GM18508 (cell line): ENCODE measurements at regions not wholly inside any gene's neighbourhood (a gene's known extent, or its start where the extent isn't known, plus 50 kb on each side); places are given as distances from the start of the nearest gene placed in this dataset.

Experiments
- ATAC-seq: cut with Tn5 transposase; IDR thresholded peaks from one replicate; pipeline ENCODE4 v1.9.1; 2021; ENCODE audit warnings: moderate number of reproducible peaks; ENCODE audit not compliant: insufficient read depth, unreplicated experiment

DNA sequence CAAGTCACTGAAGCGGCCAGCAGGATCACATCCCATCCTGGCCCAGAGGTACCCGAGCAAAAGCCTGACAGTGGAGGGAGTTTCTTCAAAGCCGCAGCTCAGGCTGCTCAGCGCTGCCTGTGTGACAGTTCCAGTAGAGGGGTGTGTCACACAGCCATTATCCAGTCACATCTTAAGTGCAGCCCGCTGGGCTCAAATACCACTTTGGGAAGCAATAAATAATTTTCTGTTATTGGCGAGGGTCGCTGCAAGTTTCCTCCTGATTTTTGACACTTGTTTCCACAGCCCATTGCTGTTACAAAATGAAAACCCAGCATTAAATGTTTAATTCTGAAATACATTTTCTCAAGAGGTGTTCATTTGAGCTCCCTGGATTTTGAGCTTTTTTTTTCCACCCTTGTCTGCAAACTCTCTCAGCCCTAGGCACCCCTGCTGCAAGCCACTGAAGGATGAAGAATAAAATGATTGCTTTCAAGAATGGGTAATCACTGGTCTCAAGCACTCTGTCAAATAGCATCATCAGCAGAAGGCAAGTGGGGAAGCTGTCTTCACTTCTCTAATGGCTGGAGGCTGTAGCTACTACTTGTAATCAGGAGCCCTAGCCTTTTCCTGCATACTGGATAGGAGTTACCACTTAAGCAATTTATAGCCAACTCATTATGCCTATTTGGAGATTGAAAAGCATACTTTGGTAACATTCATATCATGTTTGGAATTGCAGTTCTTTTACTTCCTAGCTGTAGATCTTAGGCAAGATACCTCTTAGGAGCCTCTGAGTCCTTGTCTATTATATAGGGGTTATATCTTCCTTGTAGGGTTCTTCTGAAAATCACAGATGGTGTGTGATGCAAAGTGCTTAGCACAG lies 373.7 kb downstream of the METTL15 start:
- no peak for ATAC-seq

DNA sequence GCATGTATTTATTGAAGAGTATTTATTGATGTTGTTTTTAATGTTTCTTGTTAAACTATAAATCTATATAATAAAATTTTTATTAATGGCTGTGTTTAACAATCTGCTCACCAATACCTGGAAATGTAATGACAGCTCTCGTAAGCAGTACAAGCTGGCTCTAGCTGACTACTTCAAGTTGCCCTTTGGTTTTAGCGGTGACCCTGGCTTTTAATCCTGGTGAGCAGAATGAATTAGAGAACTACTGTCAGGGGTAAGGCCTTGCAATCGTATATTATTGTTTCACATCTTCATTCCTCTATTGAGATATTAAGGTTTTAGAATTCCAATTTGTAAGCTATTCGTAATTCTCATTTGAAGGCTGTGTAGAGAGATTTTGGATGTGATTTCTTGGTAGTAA lies 372.2 kb downstream of the METTL15 start:
- ATAC-seq = no peak

DNA sequence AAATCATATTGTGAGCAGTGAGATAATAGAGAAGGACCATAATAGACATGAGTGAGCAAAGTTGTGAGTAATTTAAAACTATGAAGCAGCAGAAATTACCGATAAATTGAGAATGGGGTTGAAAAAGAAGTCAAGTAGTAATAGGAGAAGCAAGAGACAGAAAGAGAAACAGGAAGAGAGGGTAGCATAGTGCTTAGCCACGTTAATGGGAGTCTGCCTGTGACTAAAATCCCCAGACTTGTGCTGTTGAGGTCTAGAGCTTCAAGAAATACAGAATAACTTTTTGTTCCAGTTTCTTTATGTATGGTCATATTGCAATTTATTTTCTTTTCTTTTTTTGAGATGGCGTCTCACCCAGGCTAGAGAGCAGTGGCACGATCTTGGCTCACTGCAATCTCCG lies 368.7 kb downstream of the METTL15 start:
- ATAC-seq = no peak

DNA sequence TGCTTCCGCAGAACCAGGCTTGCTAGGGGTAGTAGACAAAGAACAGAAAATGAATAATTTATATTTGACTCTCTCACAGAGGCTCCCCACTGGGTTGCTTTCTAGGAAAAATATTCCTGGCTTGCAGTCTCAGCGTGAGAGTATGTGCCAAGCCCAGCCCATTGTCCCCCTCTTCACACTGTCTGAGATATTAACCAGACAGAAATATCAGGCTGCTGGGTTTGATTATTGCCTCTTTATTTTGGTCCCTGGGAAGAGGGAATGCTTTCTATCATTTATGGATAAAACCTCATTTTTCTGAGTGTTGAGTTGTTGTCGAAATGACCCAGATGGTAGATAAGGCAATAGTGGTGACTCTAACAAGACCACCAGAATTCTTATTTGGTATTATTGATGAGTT lies 367.9 kb downstream of the METTL15 start:
- no peak for ATAC-seq

DNA sequence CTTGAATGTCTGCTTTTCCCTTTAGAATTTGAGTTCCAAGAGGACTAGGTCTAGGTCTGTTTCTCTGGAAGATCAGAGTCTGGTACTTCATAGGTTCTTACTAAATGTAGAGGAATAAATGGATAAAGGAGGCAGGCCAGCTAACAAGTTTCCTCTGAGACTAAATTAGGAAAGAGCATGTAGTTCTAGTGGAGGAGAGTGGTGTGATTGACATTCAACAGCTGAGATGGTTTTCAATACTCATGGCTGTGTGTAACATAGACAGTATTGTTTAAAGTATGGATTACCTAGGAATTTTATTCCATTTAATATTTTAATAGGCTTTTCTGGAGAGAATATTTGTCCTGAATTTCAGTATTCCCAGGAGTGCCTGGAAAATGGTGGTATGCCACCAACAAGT lies 364.7 kb downstream of the METTL15 start:
- ATAC-seq = no peak

DNA sequence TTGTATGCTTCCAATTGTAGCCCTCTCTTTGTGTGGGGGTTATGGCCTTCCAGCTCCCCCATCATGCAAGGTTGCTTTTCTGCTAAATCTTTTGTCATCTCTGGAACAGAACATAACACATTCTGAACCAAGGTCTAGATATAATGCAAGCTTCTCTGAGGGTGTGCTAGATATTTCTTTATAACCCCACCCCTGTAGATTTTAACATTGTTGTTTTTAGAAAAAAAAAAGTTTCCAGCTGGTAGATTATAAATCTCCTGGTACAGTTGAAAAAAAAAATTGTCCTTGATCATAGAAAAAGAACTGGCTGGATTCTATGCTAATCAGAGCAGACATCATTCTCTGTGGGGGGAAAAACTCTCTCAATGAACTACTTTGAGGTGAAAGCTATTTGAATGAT lies 363.3 kb downstream of the METTL15 start:
- ATAC-seq = no peak

DNA sequence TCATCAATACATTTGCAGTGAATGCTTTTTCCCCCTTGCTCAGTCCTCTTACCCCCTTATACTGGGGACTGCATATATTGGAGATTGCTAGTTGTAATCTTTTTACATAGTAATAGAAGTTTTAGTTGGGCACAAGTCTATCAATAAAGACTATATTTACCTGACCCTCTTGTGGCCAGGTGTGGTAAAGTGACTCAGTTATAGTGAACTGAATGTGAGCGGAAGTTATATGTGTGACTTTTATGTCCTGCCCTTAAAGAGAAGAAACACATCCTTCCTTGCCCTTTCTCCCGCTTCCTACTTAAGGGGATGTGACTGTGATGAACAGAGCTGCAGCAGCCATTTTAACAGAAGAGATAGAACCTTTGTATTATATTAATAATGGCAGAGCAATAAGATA lies 362.0 kb downstream of the METTL15 start:
- ATAC-seq = no peak

DNA sequence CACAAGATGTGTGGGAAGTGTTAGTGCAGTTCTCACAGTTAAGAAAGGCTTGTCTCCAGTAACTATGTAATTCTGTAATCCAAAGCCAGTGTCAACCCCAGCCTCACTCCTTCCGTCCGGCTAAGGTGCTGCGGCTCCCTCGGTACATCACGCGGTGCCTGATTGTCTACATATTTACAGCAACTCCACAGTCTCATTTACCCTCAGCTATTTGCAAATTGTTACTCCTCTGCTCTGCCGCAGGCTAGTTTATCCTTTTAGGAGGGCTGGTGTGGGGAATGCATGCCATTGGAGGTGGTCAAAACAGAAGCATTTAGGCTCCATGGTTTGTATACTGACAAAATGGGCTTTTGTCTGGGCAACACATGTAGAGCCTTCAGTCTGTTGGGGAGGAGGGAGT lies 358.3 kb downstream of the METTL15 start:
- ATAC-seq = no peak

DNA sequence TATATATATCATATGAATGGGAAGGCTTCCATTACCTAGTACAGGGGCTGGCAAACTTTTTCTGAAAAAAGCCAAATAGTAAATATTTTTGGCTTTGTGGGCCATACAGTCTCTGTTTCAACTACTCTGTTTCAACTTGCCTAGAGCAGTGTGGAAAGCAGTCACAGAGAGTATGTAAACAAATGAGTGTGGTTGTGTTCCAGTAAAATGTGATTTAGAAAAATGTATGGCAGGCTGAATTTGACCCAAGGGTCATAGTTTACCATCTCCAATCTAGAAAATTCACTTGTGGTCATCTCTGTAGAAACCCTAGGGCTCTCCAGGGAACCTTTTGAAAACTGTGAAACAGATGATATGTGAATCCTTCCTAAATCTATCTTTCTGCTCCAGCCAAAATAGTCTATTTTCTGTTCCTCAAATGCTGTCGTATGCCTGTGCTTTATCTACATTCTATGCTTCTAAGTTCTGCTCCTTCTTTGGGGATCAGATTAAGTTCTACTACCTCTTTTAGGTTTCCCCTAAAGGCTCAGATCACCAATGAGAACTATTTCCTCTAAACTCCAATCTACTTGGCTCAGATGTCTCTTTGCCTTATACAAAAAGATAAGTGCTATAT lies 356.2 kb downstream of the METTL15 start:
- ATAC-seq = no peak

DNA sequence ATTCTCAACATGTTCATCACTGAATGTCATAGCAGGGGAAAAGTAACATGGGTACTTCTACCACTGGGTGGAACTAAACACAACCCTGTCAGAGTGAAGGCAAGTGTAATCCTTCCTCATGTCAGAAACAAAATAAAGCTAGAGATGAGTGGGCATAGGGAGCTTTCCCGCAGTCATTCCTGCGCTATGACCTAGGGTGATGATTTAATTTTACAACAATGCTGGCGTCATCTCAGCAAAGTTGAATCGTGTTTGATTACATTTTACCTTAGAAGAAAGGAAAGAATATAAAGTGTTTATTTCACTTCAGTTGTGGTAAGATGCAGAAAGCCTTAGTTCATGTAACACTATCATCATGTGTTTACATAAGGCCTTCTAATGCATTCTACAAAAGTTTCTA lies 355.6 kb downstream of the METTL15 start:
- no peak for ATAC-seq

DNA sequence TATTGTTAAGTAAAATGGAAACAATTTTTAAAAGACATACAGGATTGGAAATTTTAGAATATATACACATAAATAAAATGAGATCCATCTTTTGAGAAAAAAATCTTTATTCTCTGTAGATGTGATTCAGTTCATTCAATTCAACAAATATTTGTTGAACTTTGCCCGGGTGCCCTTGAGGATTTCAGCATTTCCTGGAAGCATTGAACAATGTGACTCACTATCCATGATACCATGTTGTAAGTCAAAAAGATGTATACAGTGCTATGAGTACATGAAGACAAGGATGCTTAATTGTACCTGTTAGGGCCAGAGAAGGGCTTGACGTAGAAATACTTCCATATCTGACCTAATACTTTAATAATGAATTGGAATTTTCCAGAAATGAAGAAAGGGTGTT lies 353.7 kb downstream of the METTL15 start:
- no peak for ATAC-seq

DNA sequence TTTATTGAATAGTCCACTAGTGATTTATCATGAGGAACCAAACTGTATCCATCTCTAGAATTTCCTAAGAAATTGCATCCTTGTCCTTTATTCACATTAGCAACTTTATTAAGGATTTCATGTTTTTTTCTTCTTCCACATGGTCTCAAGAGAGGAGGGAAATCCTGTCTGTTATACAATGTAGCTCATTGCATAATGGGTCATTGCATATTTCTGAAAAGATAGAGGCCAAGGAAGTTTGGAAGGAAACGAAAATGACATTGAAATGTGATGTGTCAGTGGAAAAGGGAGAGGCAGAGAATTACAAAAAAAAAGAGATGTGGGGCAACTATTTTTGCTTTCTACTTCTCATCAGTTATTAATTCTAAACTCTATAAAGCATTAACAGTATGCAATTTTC lies 353.1 kb downstream of the METTL15 start:
- ATAC-seq = no peak

DNA sequence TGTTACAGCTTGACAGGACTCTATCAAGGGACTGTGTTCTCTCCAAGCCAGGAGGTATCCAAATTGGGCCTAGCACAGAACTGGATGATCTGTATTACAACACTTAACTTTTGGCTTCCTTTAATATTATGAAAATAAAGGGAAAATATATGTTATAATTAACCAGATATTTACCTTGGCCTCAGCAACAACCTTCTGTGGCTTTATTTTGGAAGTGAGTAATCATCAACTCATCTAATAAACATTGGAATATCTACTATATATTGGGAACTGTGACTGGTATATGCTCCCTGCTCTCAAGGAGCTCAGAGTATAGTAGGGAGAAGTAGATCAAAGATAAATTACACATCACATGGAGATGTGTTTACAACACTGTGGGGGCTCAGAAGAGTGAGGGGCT lies 352.2 kb downstream of the METTL15 start:
- no peak for ATAC-seq

DNA sequence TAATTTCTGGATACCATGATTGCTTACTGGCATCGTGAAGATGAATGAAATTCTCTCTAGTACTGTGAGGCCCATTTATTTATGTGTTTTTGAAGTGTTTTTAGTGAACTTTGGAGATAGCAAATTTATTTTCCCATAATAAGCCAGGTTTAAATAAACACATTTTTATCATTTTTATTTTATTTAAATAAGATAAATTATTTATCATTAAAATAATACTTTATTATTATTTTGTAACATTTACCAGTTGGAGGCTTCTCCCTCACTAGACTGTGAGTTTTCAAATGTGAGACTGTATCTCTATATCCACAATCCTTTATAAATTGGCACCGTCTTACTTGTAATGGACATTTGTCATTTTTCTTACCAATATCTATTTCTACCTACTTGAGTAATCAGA lies 351.7 kb downstream of the METTL15 start:
- ATAC-seq = no peak

DNA sequence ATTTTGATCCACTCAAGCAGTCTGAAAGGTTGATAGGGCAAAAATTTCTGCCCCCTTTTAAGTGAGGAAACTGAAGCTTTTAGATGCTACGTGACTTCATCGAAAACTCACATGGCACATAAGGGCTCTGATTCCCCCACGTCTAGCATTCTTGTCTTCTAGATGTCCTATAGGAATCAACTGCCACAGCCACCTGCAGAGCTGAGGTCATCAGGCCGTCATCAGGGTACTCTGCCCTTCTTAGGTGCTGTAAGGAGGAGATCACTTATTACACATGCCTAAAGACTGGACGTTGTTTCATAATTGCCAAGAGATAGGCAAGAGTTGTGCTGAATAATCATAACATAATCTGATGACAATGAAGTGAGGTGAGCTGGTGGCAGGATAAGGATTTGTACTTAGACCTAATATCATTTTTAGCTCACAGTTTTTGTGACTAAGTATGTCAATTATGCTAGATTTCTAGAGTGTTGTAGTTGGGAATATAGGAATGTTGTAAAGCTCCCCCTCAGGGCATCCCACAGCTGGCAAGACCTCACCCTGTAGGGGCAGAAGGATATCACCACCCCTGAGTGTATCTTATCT lies 349.4 kb downstream of the METTL15 start:
- no peak for ATAC-seq

DNA sequence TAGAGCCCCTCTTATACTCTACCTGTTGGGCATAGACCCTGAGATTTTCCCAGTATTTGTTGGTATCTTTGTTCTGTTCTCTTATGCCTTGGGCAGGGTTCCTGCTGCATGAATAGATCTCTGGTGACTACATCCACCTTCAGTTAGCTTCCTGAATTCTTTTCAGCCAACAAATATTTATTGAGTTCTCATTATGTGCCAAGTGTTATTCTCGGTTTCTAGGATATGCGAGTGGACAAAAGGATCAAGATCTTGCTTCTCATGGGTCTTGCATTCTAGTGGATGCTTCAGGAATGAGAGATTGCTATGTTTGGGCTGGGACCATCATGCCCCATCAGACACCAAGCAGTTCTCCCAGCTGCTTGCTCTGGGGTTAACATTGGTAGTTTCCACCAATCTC lies 340.0 kb downstream of the METTL15 start:
- ATAC-seq = no peak

DNA sequence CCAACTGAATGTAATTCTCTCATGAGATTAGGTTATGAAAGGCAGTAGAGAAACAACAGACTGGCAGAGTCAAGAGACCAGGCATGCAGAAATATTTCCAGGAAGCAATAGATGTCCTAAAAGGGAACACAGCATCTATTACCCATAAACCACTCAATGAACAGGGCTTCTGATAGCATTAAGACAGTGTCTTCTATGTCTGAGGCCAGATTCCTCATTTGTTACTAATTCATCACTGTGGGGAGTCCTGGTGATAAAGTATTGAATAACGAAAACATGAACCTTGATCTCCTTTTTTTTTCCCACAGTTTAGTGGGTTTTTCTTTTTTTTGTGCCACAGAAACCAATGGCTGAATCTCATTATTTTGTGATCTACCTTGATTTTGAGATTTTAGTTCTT lies 339.0 kb downstream of the METTL15 start:
- no peak for ATAC-seq

DNA sequence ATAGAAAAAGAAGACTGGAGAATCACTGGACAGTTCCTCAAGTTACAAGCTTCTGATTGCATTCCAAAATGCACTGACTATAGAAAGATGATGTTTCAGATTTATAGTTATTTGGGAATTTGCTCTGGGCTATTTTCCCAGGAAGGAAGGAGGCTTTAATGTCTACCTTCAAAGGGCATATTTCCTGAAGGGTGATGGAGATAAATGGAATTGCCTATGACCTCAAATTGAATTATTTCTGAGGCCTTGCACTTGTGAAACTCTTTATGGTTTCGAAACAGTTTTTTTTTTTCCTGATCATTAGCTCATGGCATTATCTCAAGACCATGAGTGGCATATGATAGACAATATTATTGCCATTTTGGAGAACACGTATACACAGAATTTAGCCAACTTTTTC lies 333.9 kb downstream of the METTL15 start:
- no peak for ATAC-seq

DNA sequence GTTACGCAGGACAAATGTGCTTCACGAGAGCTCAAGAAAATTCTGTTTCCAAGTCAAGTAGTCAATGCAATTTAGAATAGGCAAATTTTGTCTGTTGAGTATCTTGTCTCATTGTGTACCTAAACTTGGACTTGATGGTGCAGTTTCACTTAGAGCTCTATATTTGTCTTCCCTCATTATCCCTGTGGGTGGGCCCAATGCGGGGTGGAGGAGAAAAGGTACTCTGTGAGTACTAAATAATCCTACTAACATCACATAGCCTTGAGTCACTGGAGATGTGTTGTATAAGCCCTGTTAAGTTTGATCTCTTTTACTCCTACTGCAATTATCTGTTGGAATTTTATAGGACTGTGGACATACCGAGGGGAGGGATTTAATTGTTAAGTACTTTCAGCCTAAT lies 331.2 kb downstream of the METTL15 start:
- ATAC-seq = no peak

DNA sequence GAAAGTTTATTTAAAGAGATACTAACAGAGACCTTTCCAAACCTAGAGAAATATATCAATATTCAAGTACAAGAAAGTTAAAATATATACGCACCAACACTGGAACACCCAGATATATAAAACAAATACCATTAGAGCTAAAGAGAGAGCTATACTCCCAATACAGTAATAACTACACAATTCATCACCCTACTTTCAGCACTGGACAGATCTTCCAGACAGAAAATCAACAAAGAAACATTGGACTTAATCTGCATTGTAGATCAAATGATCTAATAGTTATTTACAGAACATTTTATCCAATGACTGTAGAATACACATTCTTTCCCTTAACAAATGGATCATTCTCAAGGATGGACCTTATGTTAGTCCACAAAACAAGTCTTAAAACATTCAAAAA lies 311.9 kb downstream of the METTL15 start:
- ATAC-seq = no peak

DNA sequence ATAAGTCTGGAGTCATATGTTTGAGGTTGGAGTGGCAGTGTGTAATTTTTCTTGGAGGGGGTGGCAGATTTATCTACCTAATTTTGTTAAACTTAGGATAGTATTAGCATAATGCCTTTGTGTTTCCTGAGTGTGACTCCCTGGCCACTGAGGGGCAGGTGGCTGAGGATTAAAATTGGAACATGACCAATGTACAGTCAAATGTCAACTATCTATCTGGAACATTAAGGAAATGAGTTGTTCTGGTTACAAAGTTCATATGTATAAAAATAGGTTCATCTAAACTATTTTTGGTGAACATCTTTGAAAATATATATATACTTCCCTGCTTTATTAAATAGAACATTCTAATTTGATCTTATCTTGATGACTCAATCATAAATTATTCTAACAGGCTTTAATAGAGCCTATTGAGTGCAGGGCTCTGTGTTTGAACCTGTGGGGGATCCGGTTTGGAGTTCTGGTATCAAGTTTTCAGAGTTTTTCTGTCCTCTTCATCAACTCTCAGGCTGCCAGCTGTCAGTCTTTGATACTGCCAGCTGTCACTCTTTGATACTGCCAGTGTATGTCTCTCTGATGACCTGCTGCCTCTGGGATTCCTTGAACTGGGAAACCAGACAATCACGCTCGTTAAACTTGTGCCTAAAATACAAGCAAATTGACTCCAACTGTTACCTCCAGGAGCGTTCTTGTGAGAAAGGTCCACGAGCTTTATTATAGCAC lies 309.6 kb downstream of the METTL15 start:
- ATAC-seq = no peak
